ENCODE measurements at regions not wholly inside any gene's neighbourhood (a gene's known extent, or its start where the extent isn't known, plus 50 kb on each side); places are given as distances from the start of the nearest gene placed in this dataset.
"Not testable (repeated sequence)": the region's sequence is repeated elsewhere in the genome, so short reads cannot be mapped to it uniquely, and the experiment has no call there.

DNA sequence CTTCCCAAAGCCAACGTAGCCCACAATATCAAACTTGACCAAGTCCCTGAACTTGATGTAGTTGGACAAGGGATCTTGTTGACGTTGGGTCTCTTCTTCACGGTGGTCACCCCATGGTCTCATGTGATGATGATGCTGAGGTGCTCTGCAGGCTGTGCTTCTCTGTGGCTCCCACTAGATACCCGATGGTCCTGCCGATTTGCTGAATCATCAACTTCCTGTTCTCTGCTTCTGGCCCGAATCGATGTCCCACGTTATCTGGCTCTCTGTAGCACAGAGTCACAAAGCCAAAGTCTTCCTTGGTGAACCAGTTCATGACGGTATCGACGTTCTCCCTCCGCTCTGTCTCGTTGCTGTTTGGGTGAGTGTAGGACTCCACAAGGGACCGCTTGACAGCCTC, 201.0 kb downstream of the ADRA2C start:
- not testable (repeated sequence) for DNase-seq

DNA sequence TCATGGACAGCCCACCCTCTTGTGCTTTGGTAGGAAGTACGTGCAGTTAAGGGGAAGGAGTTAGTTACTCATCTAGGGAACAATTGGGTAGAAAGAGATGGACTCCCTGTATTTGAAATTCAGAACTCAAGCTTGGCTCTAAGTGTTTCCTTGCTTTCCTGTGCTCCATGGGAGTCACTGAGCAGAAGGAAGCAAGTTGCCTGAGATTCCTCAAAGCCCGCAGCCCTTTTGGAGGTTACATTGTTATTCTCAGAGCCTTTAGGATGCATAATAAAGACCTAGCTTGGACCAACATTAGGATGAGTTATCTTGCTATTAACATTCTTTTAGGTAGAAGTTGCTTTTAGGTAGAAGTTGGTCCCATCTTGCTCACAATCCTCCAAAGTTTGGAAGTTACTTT, 206.4 kb downstream of the ADRA2C start:
- DNase-seq, result not testable (repeated sequence)

DNA sequence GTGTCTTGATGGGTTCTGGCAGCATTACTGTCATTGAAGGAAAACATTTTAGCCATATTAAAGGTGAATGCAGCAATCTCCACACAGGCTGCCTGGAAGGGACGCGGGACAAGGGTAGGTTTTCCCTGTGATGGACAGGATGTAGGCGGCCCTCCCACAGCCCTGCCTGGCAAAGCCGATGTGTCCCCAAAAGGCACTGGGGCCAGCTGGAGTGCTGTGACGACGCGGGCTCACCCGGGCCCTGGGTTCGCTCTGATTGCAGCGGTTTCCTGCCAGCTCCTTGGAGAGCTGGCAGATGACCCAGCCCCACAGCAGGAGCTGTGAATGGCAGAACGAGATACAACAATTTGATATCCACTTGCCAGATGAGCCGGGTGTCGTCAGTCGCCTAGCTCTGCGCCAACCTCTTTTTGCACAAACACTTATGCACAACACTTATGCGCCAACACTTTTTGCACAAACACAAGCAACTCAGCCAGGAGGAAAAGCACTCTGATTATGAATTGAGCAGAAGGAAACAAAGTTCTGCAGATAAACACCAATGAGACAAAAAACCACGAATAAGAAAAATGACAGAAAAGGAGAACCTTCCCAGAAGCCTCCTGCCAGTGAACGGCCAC, 207.5 kb downstream of the ADRA2C start:
- not testable (repeated sequence) for DNase-seq

DNA sequence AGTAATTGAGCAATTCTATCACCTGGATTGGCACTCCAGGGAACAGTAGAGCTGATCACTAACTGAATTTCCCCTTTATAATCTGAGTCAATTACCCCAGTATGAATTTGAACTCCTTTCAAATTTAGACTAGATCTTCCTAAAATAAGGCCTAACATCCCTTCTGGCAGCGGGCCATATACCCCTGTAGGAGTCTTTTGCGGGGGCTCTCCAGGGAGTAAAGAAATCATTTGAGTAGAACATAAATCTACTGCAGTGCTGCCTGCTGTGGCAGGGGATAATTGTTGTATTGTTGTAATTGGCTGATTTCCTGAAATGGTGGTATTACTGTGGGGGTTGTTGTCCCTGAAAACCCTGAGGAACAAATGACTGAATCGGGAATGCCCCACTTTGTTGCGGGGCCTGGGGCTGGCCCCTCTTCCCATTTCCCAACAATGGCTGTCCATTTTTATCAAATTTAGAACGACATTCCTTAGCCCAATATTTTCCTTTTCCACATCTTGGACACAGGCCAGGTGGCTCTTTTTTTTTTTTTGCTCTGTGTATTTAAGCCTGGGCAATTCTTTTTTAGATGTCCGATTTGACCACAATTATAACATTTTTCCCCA, 217.4 kb downstream of the ADRA2C start:
- DNase-seq, result peak; percentile 49

DNA sequence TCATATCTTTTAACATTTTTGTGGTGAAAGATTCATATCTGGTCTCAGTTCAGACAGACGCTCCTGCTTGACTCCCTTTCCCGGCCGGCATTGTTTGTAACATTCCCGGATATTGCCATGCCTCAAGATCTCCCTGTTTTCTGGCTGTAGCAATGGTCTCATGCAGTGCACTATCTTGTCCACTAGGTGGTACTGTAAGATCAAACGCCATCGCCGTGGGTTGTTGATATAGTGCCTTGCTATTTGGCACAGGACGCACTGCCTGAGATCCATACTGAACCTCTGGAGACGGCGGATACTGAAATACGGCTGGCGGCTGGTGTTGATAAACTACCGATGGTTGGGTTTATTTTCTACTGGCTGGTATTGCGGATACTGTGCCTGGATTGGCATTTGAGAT, 218.6 kb downstream of the ADRA2C start:
- DNase-seq, result not testable (repeated sequence)

DNA sequence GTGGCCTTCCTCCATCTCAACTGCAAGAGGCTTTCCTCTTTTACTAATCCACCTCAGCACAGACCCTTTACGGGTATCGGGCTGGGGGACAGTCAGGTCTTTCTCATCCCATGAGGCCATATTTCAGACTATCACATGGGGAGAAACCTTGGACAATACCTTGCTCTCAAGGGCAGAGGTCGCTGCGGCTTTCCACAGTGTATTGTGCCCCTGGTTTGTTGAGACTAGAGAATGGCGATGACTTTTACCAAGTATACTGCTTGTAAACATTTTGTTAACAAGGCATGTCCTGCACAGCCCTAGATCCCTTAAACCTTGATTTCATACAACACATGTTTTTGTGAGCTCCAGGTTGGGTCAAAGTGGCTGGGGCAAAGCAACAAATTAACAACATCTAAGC, 220.2 kb downstream of the ADRA2C start:
- DNase-seq, result not testable (repeated sequence)

DNA sequence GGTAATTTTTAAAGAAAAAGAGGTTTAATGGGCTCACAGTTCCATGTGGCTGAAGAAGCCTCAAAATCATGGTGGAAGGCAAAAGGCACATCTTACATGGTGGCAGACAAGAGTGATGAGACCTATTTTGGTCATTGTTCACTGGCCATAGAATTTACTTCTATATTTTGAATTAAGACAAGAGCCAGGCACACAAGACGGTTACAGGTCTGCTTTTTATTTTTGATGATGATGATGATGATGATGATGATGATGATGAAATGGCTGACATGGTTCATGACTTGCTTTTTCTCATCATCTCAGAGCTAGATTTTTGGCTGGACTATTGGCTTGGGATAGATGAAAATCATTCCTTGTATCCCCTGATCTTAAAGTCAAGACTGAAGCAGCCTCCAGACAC, 229.3 kb downstream of the OTOP1 start:
- DNase-seq, result not testable (repeated sequence)

DNA sequence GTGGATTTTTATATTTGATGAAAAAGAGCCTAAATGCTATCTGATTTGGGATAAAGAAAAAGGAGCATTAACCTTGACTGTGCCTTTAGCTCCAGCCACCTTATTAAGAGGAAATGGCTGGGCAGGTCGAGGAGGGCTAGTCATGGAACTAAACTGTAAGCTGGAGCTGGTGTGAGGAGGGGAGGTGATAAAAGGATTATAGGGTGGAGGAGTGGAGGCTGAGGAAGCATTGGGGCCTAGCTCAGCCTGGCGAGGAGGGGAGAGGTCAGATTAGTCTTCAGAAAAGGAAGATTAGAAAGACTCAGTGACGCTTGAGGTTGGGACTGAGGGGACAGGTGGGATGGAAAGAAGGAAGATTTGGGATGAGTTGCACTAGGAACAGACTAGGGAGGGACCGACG, 222.7 kb downstream of the OTOP1 start:
- not testable (repeated sequence) for DNase-seq

DNA sequence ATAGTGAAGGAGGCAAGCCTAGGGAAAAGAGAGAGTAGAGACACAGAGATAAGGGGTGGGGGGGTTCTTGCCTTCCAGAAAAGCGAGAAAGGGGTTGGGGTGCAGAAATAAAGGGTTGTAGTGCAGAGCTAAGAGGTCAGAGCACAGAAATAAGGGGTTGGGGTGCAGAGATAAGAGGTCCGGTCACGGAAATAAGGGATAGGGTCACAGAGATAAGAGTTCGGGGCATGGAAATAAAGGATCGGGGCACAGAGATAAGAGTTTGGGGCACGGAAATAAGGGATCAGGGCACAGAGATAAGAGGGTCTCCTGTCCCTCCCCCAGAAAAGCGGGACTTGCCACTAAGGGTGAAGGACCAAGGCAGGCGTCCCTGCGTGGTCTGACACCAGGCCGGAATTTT, 222.0 kb downstream of the OTOP1 start:
- not testable (repeated sequence) for DNase-seq

DNA sequence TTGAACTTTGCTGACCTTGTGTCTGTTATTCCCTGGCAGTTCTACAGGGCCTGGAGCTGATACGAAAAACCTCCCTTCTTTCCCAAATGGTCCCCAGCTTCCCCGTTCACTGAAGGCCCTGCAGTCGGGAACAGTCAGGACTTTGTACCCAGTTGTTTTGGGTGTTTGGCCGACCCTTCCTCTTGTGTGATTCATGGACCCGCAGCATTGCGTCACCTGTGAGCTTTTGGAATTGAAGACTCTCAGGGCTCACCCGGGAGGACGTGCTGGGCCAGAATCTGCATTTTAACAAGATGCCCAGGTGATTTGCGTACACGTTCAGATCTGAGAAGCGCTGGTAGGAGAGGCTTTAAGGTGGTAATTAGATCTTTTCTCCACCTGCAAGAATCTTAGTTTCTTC, 220.4 kb downstream of the OTOP1 start:
- DNase-seq, result not testable (repeated sequence)

DNA sequence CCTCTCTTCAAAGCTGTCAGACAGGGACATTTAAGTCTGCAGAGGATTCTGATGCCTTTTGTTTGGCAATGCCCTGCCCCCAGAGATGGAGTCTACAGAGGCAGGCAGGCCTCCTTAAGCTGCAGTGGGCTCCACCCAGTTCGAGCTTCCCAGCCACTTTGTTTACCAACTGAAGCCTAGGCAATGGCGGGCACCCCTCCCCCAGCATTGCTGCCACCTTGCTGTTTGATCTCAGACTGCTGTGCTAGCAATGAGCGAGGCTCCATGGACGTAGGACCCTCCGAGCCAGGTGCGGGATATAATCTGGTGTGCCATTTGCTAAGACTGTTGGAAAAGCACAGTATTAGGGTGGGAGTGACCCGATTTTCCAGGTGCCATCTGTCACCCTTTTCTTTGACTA, 207.7 kb downstream of the OTOP1 start:
- not testable (repeated sequence) for DNase-seq

DNA sequence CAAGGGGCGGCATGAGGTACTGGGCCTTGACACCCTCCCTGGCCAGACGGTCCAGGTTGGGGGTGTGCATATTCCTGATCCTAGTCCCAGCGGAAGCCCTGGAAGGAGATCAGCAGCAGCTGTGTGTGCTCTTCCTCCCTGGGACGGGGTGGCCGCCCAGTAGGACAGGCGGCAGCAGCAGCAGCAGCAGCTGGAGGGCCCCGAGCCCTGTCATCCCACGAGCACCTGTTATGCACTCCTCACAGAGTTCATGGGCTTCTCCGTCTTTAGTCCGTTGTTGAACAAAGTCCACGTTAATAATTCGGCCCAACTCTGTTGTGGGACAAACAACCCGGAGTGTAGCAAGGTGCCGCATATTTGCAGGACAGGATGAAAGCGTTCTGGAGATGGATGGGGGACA, 205.6 kb downstream of the OTOP1 start:
- DNase-seq, result not testable (repeated sequence)

DNA sequence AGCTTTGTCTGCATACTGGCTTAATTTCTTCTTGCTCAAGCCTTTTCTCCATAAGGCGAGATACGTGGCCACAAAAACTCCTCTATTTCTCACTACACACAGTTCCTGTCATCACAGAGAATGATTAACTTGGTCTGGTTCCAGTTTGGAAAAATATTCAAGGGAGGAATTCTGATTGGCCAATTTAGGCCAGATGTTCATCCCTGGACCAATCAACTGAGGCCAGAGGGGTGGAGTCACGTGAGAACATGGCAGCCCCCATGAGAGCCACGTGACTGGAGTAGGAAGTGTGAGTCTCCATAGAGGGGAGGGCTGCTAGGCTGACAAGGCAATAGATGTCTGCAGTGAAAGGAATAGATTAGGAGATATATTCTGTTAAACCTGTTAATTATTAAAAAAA, 200.0 kb downstream of the OTOP1 start:
- DNase-seq, result not testable (repeated sequence)

DNA sequence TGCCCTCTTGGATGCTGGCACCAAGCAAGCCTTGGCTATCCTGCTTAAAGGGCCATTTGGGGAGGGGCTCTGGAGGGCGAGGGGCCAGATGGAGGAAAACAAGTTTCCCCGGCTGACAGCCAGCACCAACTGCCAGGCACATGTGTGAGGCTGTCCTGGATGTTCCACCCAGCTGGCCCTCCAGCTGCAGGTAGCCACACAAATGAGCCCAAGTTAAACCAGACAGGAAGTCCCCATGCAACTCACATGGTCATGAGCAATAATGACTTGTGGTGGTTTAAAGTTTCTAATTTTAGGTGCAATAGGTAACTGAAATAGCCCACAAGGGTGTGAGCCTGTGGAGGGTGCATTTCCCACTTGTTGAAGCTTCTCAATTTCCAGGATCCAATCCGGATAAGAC, 198.0 kb downstream of the OTOP1 start:
- not testable (repeated sequence) for DNase-seq

DNA sequence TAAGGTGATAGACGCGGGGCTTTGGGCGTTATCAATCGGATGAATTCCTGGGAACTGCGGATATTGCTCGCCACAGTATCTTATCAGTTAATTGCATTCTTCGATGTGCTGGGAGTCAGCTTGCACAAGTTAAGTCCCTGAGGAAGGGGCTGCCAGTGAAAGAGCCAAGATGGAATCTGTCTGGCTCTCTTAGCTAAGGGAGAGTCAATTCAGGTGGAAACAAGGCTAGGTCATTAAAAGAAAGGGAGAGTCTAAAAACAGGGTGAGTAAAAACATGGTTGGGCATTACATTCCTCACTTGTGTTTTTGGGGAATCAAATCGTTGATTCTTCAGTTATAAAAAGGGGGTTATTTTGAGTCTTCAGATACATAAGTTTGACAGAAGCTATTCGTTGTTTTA, 196.2 kb downstream of the OTOP1 start:
- DNase-seq, result not testable (repeated sequence)

DNA sequence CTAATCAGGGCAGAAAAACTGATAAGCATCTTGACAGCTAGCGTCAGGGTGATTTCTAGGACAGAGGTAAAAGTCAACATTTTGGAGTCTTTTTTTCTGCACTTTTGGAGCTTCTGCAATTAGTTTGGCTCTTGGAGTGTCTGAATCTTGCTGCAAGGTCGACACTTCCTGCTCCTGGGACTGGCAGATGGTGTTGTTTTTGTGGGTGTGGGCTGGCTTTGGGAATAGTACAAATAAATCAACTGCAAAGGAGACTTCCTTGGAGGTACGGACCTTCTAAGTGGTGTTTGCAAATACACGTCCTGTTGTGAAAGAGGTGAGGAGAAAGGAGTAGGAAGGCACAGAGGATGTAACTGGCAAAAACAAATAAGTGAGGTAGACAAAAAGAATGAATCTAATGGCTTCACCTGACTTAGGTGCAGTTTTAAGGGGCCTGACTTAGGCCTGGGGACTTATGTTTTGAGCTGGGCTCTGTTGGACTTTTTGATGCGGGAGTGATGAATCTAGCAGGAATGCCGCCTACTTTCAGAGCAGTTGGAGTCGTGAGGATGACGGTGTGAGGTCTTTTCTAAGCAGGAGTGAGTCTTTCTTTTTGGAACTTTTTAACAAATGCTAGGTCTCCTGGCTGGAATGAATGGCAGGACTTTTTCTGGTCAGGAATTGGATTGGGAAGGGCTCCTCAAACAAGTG, 195.1 kb downstream of the OTOP1 start:
- not testable (repeated sequence) for DNase-seq

DNA sequence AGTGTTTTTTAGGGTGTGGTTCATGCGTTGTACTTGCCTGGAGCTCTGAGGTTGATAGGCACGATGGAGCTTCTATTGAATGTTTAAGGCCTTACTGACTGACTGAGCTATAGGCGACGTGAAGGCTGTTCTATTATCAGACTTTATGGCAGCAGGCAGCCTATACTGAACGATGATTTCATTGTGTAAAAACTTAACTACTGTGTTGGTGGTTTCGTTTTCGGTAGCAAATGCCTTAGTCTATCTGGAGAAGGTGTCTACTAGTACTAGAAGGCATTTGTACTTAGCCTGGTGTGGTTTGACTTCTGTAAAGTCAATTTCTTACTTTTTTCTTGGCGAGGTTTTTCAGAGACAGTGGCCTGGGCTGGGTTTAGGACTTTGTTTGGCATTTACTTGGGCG, 194.4 kb downstream of the OTOP1 start:
- not testable (repeated sequence) for DNase-seq

DNA sequence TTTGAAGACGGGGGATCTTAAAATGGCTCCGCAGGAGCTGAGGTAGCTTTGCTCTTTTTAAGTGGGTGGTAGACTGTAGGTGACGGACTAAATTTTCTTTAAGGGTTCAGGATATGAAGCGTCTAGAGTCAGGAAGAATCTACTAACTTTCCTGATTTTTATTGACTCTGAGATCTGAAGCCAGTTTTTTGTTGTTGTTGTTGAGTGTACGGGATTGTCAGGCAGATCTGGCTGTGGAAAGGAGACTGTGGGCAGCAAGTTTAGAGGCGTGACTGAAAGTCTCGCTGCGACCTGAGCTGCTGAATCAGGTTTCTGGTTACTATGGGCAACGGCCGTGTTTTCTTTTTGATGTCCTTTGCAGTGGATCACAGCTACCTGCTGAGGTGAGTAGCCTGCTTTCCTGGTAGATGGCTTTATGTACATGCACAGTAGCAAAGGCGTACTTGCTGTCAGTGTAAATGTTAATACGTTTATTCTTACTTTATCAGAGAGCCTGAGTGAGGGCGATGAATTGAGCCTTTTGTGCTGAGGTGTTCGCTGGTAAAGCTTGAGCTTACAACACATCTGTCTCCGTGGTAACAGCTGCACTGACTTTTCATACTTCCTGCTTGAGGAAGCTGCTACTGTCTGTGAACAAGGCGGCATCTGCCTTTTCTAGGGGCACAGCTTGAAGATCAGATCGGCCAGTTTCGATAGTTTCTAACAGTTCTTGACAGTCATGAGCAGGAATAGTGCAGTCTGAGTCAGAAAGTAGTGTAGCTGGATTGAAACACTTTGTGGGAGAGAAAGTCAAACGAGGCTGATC, 193.7 kb downstream of the OTOP1 start:
- not testable (repeated sequence) for DNase-seq

DNA sequence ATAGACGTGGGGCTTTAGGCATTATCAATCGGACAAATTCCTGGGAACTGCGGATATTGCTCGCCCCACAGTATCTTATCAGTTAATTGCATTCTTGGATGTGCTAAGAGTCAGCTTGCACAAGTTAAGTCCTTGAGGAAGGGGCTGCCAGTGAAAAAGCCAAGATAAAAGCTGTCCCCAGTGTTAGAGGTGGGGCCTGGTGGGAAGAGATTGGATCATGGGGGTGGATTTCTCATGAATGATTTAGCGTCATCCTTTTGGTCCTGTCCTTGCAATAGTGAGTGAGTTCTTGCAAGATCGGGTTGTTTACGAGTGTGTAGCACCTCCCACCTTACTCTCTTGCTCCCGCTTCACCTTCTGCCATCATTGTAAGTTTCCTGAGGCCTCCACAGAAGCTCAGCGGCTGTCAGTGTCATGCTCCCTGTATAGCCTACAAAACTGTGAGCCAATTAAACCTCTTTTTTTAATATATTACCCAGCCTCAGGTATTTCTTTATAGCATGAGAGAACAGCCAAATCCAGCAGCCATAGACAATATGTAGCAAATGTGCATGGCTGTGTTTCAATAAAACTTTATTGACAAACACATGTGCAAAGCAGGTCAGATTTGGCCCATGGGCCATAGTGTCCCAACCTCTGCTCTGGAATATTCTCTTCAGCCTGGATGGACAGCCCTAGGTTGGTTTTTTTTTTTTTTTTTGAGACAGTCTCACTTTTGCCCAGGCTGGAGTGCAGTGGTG, 189.2 kb downstream of the OTOP1 start:
- not testable (repeated sequence) for DNase-seq

DNA sequence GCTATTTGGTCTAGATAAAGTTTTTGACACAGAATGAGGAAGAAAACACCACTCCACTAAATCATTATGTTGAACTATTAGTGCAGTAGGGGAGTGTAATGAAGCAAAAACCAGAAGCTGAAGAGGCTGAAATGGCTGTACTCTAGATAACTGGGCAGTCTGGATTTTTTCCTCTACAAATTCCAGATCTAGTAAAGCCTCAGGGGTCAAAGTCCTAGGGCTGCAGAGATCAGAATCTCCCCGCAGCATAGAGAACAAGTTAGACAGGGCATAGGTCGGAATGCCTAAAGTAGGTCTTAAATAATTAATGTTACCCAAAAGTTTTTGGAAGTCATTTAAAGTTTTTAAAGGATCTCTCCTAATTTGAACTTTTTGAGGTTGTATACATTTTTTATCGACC, 180.9 kb downstream of the OTOP1 start:
- not testable (repeated sequence) for DNase-seq

DNA sequence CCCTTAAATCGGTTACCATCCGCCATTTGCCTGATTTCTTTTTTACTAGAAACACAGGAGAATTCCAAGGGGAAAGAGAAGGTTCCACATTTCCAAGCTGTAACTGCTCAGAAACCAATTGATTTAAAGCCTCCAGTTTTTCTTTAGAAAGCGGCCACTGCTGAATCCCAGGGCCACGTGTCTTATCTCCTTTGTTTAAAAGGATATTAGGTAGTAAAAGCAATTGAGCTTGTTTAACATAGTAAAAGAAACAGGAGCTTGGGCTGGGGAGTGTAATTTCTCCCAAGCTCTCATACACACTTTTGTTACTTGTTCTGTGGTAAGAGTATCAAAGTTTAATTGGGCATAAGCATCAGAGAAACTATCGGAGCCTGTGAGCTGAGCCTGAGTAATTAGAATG, 180.0 kb downstream of the OTOP1 start:
- not testable (repeated sequence) for DNase-seq

DNA sequence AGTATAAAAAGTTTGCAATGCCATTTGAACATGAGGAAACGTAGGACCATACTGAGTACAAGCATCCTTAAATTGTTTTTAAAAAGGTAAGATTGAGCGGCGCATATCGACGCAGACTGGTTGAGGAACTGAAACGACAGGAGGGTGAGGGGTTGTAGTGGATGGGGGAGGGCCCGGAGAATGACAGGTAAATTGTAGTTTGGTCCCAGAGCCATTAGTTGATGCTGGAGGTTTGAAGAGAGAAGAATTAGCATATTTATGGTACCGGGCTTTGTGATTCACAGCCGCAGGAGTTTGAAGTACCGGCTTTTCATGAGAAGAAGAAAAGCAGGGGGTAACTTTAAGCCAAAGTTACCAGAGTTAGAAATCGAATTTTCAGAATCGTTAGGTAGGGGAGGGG, 179.5 kb downstream of the OTOP1 start:
- not testable (repeated sequence) for DNase-seq

DNA sequence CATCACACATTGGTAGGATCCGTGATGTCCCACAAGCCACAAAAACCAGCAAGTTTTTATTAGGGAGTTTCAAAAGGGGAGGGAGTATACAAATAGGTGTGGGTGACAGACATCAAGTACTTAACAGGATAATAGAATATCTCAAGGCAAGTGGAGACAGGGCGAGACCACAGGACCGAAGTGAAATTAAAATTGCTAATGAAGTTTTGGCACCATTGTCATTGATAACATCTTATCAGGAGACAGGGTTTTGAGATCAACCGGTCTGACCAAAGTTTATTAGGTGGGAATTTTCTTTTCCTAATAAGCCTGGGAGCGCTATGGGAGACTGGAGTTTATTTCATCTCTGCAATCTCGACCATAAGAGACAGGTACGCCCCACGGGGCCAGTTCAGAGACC, 178.5 kb downstream of the OTOP1 start:
- not testable (repeated sequence) for DNase-seq

Measured in NCI-H1105 (cell line).